Nephron progenitor cell (in vitro differentiated cells): ENCODE measurements at regions not wholly inside any gene's neighbourhood (a gene's known extent, or its start where the extent isn't known, plus 50 kb on each side); places are given as distances from the start of the nearest gene placed in this dataset.
"Not testable (repeated sequence)": the region's sequence is repeated elsewhere in the genome, so short reads cannot be mapped to it uniquely, and the experiment has no call there.

Source experiments
- DNase-seq: peaks from one replicate; pipeline ENCODE4 v3.0.0; 2021
- H3K27ac Mint-ChIP-seq: 2 replicates; pipeline ENCODE4 v1.8.0; 2021; ENCODE audit warnings: mild to moderate bottlenecking, moderate library complexity, mixed read lengths
- H3K27me3 Mint-ChIP-seq: 2 replicates; pipeline ENCODE4 v1.8.0; 2021; ENCODE audit warnings: mild to moderate bottlenecking, low read depth, mixed read lengths; ENCODE audit not compliant: poor library complexity
- H3K36me3 Mint-ChIP-seq: 2 replicates; pipeline ENCODE4 v1.8.0; 2021; ENCODE audit warnings: low read depth, mixed read lengths
- H3K4me1 Mint-ChIP-seq: 2 replicates; pipeline ENCODE4 v1.8.0; 2021; ENCODE audit warnings: mixed read lengths
- H3K4me3 Mint-ChIP-seq: 2 replicates; pipeline ENCODE4 v1.8.0; 2021; ENCODE audit warnings: mild to moderate bottlenecking, moderate library complexity, mixed read lengths
- H3K9me3 Mint-ChIP-seq: 2 replicates; pipeline ENCODE4 v1.8.0; 2021; ENCODE audit warnings: mild to moderate bottlenecking, moderate library complexity, mixed read lengths
- TF ChIP-seq, protein P1 (sequence below): fragments of 200-600 bp; sonication (generic); IDR thresholded peaks from 2 replicates; pipeline ENCODE4 v1.5.0; 2021; ENCODE audit warnings: antibody characterized with exemption

DNA sequence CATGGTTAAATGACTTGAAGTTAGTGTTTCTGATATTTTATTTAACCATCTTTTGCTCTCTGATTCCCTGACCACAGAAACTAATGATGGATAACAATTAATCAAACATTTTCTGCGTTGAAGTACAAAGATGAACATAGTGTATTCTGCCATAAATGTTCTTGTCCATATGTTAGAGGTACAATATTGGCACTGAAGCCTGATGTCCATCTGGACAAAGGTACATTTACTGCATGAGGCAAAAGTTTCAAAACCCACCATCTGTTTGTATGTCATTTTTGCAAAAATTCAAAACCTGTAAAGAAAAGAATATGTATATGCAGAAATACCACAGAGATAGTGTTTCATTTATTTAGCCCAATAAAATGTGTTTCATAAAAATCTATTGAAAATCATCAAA, 861.5 kb downstream of the ANKRD7 start:
- TF ChIP-seq, protein P1, sequence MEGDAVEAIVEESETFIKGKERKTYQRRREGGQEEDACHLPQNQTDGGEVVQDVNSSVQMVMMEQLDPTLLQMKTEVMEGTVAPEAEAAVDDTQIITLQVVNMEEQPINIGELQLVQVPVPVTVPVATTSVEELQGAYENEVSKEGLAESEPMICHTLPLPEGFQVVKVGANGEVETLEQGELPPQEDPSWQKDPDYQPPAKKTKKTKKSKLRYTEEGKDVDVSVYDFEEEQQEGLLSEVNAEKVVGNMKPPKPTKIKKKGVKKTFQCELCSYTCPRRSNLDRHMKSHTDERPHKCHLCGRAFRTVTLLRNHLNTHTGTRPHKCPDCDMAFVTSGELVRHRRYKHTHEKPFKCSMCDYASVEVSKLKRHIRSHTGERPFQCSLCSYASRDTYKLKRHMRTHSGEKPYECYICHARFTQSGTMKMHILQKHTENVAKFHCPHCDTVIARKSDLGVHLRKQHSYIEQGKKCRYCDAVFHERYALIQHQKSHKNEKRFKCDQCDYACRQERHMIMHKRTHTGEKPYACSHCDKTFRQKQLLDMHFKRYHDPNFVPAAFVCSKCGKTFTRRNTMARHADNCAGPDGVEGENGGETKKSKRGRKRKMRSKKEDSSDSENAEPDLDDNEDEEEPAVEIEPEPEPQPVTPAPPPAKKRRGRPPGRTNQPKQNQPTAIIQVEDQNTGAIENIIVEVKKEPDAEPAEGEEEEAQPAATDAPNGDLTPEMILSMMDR = no peak
- Mint-ChIP-seq H3K36me3 (no peaks in the 10 kb centered on the region), H3K4me3 (no peak overlapping the region), H3K27me3 (no peaks in the 10 kb centered on the region), H3K27ac (no peak overlapping the region), H3K4me1 (no peaks in the 10 kb centered on the region), H3K9me3 (no peaks in the 10 kb centered on the region)
- no peak for DNase-seq

DNA sequence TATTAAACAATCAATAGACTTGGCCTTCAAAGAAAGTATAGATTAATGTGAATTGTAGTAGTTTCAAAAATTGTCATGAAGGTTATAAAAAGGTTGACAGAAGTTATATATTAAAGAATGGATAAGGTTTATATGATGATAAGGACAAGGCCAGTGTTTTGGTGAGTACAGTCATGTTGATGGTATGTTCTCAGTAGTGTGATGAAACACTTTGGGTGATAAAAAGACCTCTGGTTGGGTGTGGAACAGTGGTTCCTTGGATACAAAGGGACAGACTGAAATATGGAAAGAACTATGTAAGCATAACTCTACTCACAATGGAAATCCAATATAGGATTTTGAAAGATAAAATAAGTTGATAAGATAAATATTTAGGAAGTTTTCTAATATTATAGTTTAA, 866.3 kb downstream of the ANKRD7 start:
- Mint-ChIP-seq H3K36me3 (no peaks in the 10 kb centered on the region), H3K4me3 (no peak overlapping the region)

DNA sequence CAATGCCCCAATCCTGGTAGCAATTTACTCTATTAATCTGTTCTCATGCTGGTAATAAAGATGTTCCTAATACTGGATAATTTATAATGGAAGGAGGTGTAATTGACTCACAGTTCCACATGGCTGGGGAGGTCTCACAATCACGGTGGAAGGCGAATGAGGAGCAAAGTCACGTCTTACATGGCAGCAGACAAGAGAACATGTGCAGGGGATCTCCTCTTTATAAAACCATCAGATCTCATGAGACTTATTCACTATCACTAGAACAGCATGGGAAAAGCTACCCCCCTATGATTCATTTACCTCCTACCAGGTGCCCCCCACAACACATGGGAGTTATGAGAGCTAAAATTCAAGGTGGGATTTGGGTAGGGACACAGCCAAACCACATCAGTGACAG, 872.2 kb downstream of the ANKRD7 start:
- Mint-ChIP-seq H3K27ac (no peak overlapping the region), H3K27me3 (no peaks in the 10 kb centered on the region), H3K4me3 (no peak overlapping the region), H3K36me3 (no peaks in the 10 kb centered on the region), H3K4me1 (peaks cover 15% of the 10 kb centered on the region), H3K9me3 (peaks cover 3% of the 10 kb centered on the region)
- TF ChIP-seq, protein P1 = no peak
- DNase-seq = no peak

More for the DNA sequence above, 866.3 kb downstream of the ANKRD7 start:
- TF ChIP-seq, protein P1 = no peak
- H3K27ac Mint-ChIP-seq = no peak overlapping the region
- no peaks in the 10 kb centered on the region for H3K27me3 Mint-ChIP-seq
- DNase-seq = no peak
- H3K9me3 Mint-ChIP-seq = no peaks in the 10 kb centered on the region
- no peaks in the 10 kb centered on the region for H3K4me1 Mint-ChIP-seq

DNA sequence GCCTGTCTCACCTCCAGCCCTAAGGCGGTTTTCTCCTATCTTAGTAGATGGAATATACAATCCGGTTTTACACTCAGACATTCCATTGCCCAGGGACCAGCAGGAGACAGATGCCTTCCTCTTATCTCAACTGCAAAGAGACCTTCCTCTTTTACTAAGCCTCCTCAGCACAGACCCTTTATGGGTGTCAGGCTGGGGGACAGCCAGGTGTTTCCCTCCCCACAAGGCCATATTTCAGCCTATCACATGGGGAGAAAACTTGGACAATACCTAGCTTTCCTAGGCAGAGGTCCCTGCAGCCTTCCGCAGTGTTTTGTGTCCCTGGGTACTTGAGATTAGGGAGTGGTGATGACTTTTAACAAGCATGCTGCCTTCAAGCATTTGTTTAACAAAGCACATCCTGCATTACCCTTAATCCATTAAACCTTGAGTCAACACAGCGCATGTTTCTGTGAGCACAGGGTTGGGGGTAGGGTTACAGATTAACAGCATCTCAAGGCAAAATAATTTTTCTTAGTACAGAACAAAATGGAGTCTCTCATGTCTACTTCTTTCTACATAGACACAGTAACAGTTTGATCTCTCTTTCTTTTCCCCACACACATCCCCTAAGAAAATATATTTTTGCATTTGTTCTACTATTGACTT, 876.2 kb downstream of the ANKRD7 start:
- Mint-ChIP-seq H3K27ac (peak overlapping the region; percentile 26), H3K4me1 (peaks cover 15% of the 10 kb centered on the region)
- not testable (repeated sequence) for H3K27me3 Mint-ChIP-seq, H3K9me3 Mint-ChIP-seq, DNase-seq, H3K4me3 Mint-ChIP-seq, H3K36me3 Mint-ChIP-seq

DNA sequence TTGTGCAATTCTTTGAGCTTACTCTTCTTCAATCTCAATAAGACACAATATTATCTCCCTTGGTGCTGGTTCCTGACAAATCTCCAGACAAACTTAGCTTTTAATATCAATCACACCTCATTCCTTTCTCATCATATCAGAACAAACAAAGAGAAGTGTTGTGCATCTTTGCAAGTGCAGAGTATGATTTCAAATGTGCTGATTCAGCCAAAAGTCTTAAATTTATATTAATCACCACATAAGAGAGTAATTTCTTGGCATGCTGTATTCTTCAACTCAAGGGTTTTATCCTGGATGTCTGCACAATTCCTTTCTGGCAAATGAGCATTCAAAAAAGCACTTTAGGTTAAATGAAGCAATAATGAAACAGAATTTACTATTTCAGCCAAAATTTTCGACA, 877.8 kb downstream of the ANKRD7 start:
- no peaks in the 10 kb centered on the region for H3K27me3 Mint-ChIP-seq
- H3K27ac Mint-ChIP-seq = no peak overlapping the region
- no peaks in the 10 kb centered on the region for H3K36me3 Mint-ChIP-seq
- no peak for DNase-seq
- H3K4me3 Mint-ChIP-seq = no peak overlapping the region
- H3K4me1 Mint-ChIP-seq = peaks cover 15% of the 10 kb centered on the region
- TF ChIP-seq, protein P1 = no peak
- no peaks in the 10 kb centered on the region for H3K9me3 Mint-ChIP-seq

DNA sequence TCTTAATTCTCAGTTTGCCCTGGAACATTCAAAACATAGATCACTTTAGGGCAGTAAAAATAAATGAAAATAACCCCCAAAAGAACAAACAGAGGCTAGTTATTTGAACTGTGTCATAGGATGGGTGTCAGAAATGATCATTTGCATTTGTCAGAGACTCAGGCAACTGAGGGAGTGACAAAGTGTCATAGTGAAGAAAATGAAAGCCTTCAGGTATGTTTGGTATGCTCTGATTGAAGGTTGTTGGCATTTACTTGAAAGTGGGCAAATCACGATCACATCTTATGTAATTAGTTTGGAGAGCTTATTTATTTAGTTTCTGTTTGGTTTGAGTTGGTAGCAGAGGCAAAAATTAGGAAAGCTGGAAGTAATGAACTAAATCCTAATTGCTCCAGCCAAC, 880.9 kb downstream of the ANKRD7 start:
- peaks cover 13% of the 10 kb centered on the region for H3K9me3 Mint-ChIP-seq
- no peak overlapping the region for H3K27ac Mint-ChIP-seq
- H3K36me3 Mint-ChIP-seq = no peaks in the 10 kb centered on the region
- TF ChIP-seq, protein P1 = no peak
- H3K4me1 Mint-ChIP-seq = peaks cover 10% of the 10 kb centered on the region
- H3K27me3 Mint-ChIP-seq = no peaks in the 10 kb centered on the region
- H3K4me3 Mint-ChIP-seq = no peak overlapping the region
- DNase-seq = no peak
